H1 (cell line): ENCODE measurements at regions not wholly inside any gene's neighbourhood (a gene's known extent, or its start where the extent isn't known, plus 50 kb on each side); places are given as distances from the start of the nearest gene placed in this dataset.

Source experiments
- CTCF ChIA-PET: fragments of 300-600 bp; sonication (Branson Sonifier 250); formaldehyde crosslinking; loops from one replicate; lab custom pipeline; 2021; ENCODE audit not compliant: partially characterized antibody; lab: Charles Lee
- POLR2A ChIA-PET: fragments of 300-600 bp; sonication (Branson Sonifier 250); formaldehyde crosslinking; loops from one replicate; lab custom pipeline; 2021; ENCODE audit warnings: inconsistent platforms; ENCODE audit not compliant: partially characterized antibody; lab: Charles Lee
- DNase-seq, 2 experiments: peaks; one replicate each; pipeline versions ENCODE4 v3.0.0 to v3.0.0-alpha.2; 2010 to 2022; ENCODE audit warnings: low spot score in 2 of 2, low read depth in 1 of 2, mixed read lengths in 1 of 2
- FAIRE-seq: peaks from 2 replicates; lab custom pipeline; 2011; peaks lifted over from hg19 to GRCh38; lab: Jason Lieb, UNC
- H2AFZ ChIP-seq: 2 replicates; pipeline ENCODE4 v1.8.1; 2012; ENCODE audit warnings: low read length, inconsistent platforms
- H2AK5ac ChIP-seq: 2 replicates; pipeline ENCODE4 v1.6.1; 2013; ENCODE audit warnings: low read depth, low read length
- H2BK120ac ChIP-seq: replicated peaks from 2 replicates; pipeline ENCODE3; 2013; ENCODE audit warnings: low read depth, low read length, inconsistent platforms
- H2BK12ac ChIP-seq: 2 replicates; pipeline ENCODE4 v1.6.1; 2013; ENCODE audit warnings: low read depth, low read length
- H2BK15ac ChIP-seq: 2 replicates; pipeline ENCODE4 v1.6.1; 2013; ENCODE audit warnings: low read length
- H2BK20ac ChIP-seq: 2 replicates; pipeline ENCODE4 v1.6.1; 2013; ENCODE audit warnings: low read length
- H2BK5ac ChIP-seq: 2 replicates; pipeline ENCODE4 v1.6.1; 2013; ENCODE audit warnings: low read depth, low read length
- H3K14ac ChIP-seq: 2 replicates; pipeline ENCODE4 v1.6.1; 2013; ENCODE audit warnings: inconsistent platforms; ENCODE audit not compliant: insufficient read length
- H3K18ac ChIP-seq: 2 replicates; pipeline ENCODE4 v1.6.1; 2013; ENCODE audit warnings: low read length; ENCODE audit errors: extremely low read depth
- H3K23ac ChIP-seq: 2 replicates; pipeline ENCODE4 v1.6.1; 2013; ENCODE audit warnings: inconsistent platforms; ENCODE audit not compliant: insufficient read length
- H3K23me2 ChIP-seq: 2 replicates; pipeline ENCODE4 v1.6.1; 2013; ENCODE audit warnings: low read depth, low read length
- H3K27ac ChIP-seq: 2 replicates; pipeline ENCODE4 v1.6.1; 2011; ENCODE audit warnings: low read depth, low read length, inconsistent platforms
- H3K27me3 ChIP-seq, 4 experiments: replicated peaks in 1 of 4; 1 replicate in 1 of 4; 2 replicates in 3 of 4; pipeline versions ENCODE4 v1.6.1 to v1.8.1; 2011 to 2013; ENCODE audit warnings: low read length in 3 of 4, mild to moderate bottlenecking in 3 of 4, inconsistent platforms in 2 of 4, mixed read lengths in 2 of 4, moderate library complexity in 1 of 4; ENCODE audit not compliant: control insufficient read depth in 3 of 4, insufficient read depth in 3 of 4; ENCODE audit errors: extremely low read depth in 1 of 4
- H3K36me3 ChIP-seq, 4 experiments: 2 replicates each; pipeline versions ENCODE4 v1.6.1 to v1.8.1; 2011 to 2013; ENCODE audit warnings: mild to moderate bottlenecking in 4 of 4, low read length in 3 of 4, moderate library complexity in 2 of 4, control low read depth in 1 of 4, inconsistent platforms in 1 of 4; ENCODE audit not compliant: insufficient read depth in 4 of 4, control insufficient read depth in 2 of 4
- H3K4ac ChIP-seq: replicated peaks from 2 replicates; pipeline ENCODE3; 2013; ENCODE audit warnings: low read length, low read depth, mixed read lengths, inconsistent platforms; ENCODE audit not compliant: insufficient read length
- H3K4me1 ChIP-seq, 4 experiments: replicated peaks in 1 of 4; 1 replicate in 1 of 4; 2 replicates in 3 of 4; pipeline versions ENCODE4 v1.6.1 to v1.8.1; 2011 to 2013; ENCODE audit warnings: low read length in 3 of 4, inconsistent platforms in 2 of 4, mixed read lengths in 1 of 4; ENCODE audit not compliant: insufficient read depth in 4 of 4, control insufficient read depth in 3 of 4
- H3K4me2 ChIP-seq, 2 experiments: 2 replicates each; pipeline versions ENCODE4 v1.6.1 to v1.8.1; 2011 to 2013; ENCODE audit warnings: low read depth in 2 of 2, low read length in 2 of 2, control low read depth in 1 of 2, inconsistent platforms in 1 of 2, mild to moderate bottlenecking in 1 of 2; ENCODE audit not compliant: insufficient read depth in 1 of 2
- H3K4me3 ChIP-seq, 4 experiments: fragments of 200-600, 300-600 bp in 1 of 4; sonication (generic), shearing (Covaris generic), sonication (Bioruptor Twin) in 1 of 4; 2 replicates each; pipeline versions ENCODE4 v1.5.1 to v1.8.1; 2011 to 2016; ENCODE audit warnings: low read length in 4 of 4, low read depth in 3 of 4, control low read depth in 2 of 4, inconsistent platforms in 2 of 4, mild to moderate bottlenecking in 2 of 4, mixed read lengths in 1 of 4, moderate library complexity in 1 of 4; ENCODE audit not compliant: insufficient read depth in 2 of 4; ENCODE audit errors: extremely low read depth in 1 of 4
- H3K56ac ChIP-seq: replicated peaks from 2 replicates; pipeline ENCODE3; 2013; ENCODE audit warnings: low read depth, mild to moderate bottlenecking, mixed read lengths, low read length, inconsistent platforms; ENCODE audit not compliant: insufficient read length
- H3K79me1 ChIP-seq: 2 replicates; pipeline ENCODE4 v1.6.1; 2013; ENCODE audit warnings: low read depth, low read length, control low read depth
- H3K79me2 ChIP-seq, 2 experiments: 2 replicates each; pipeline versions ENCODE4 v1.6.1 to v1.8.1; 2012 to 2013; ENCODE audit warnings: low read length in 2 of 2, mild to moderate bottlenecking in 2 of 2, inconsistent platforms in 1 of 2; ENCODE audit not compliant: insufficient read depth in 2 of 2, control insufficient read depth in 1 of 2
- H3K9ac ChIP-seq, 4 experiments: replicated peaks in 1 of 4; 1 replicate in 1 of 4; 2 replicates in 3 of 4; pipeline versions ENCODE4 v1.6.1 to v1.8.1; 2011 to 2013; ENCODE audit warnings: low read depth in 3 of 4, low read length in 3 of 4, control low read depth in 2 of 4, mild to moderate bottlenecking in 2 of 4, moderate library complexity in 2 of 4, inconsistent platforms in 1 of 4; ENCODE audit errors: extremely low read depth in 1 of 4
- H3K9me3 ChIP-seq, 2 experiments: 2 replicates each; pipeline versions ENCODE4 v1.6.1 to v1.8.1; 2012 to 2013; ENCODE audit warnings: mild to moderate bottlenecking in 2 of 2, moderate library complexity in 2 of 2, control low read depth in 1 of 2, inconsistent platforms in 1 of 2, low read depth in 1 of 2, low read length in 1 of 2, mixed read lengths in 1 of 2; ENCODE audit not compliant: insufficient read depth in 2 of 2
- H4K20me1 ChIP-seq, 2 experiments: replicated peaks in 1 of 2; 2 replicates each; pipeline versions ENCODE3 to v1.8.1; 2011 to 2013; ENCODE audit warnings: inconsistent platforms in 2 of 2, low read length in 2 of 2, mild to moderate bottlenecking in 1 of 2; ENCODE audit not compliant: insufficient read depth in 2 of 2, control insufficient read depth in 1 of 2
- H4K5ac ChIP-seq: 2 replicates; pipeline ENCODE4 v1.6.1; 2013; ENCODE audit warnings: low read length, low read depth, mixed read lengths, inconsistent platforms; ENCODE audit not compliant: insufficient read length
- H4K8ac ChIP-seq: 2 replicates; pipeline ENCODE4 v1.8.0; 2013; ENCODE audit warnings: mild to moderate bottlenecking, moderate library complexity, low read length, inconsistent platforms; ENCODE audit not compliant: insufficient read depth; ENCODE audit errors: extremely low read depth
- H4K91ac ChIP-seq: replicated peaks from 2 replicates; pipeline ENCODE3; 2013; ENCODE audit warnings: low read length, mixed read lengths, inconsistent platforms; ENCODE audit not compliant: insufficient read length
- ATF2 ChIP-seq: IDR thresholded peaks from 2 replicates; pipeline ENCODE4 v1.6.1; 2012; ENCODE audit warnings: low read length, inconsistent platforms
- BRCA1 ChIP-seq: IDR thresholded peaks from 2 replicates; pipeline ENCODE4 v1.6.1; 2012; ENCODE audit warnings: low read depth, low read length, improper control_type of control experiment
- CHD2 ChIP-seq: IDR thresholded peaks from 2 replicates; pipeline ENCODE4 v1.6.1; 2012; ENCODE audit warnings: low read length, improper control_type of control experiment
- CTBP2 ChIP-seq: IDR thresholded peaks from 2 replicates; pipeline ENCODE4 v1.7.0; 2011; ENCODE audit warnings: borderline replicate concordance, mild to moderate bottlenecking, moderate library complexity, mixed read lengths, low read length; ENCODE audit not compliant: insufficient read depth, insufficient read length
- E2F6 ChIP-seq: IDR thresholded peaks from 2 replicates; pipeline ENCODE4 v1.6.1; 2012; ENCODE audit warnings: inconsistent platforms
- GTF2F1 ChIP-seq: IDR thresholded peaks from 2 replicates; pipeline ENCODE4 v1.6.1; 2012; ENCODE audit warnings: low read depth, low read length, improper control_type of control experiment, borderline replicate concordance
- HDAC2 ChIP-seq, 2 experiments: fragments of 300-600 bp in 1 of 2; sonication (generic) in 1 of 2; IDR thresholded peaks; 2 replicates each; pipeline ENCODE4 v1.6.1; 2011 to 2012; ENCODE audit warnings: low read depth in 2 of 2, low read length in 2 of 2, mild to moderate bottlenecking in 2 of 2, moderate library complexity in 2 of 2, borderline replicate concordance in 1 of 2, inconsistent platforms in 1 of 2
- NANOG ChIP-seq: IDR thresholded peaks from 2 replicates; pipeline ENCODE4 v1.6.1; 2011; ENCODE audit warnings: low read length, low read depth, mild to moderate bottlenecking, inconsistent platforms; ENCODE audit not compliant: insufficient read depth, poor library complexity, severe bottlenecking
- SIN3A ChIP-seq, 2 experiments: IDR thresholded peaks in 1 of 2; conservative IDR thresholded peaks in 1 of 2; 2 replicates each; pipeline ENCODE4 v1.6.1; 2011 to 2012; ENCODE audit warnings: low read length in 2 of 2, improper control_type of control experiment in 1 of 2, low read depth in 1 of 2, mild to moderate bottlenecking in 1 of 2
- SP2 ChIP-seq: IDR thresholded peaks from 2 replicates; pipeline ENCODE4 v1.6.1; 2012; ENCODE audit warnings: mild to moderate bottlenecking, low read length, inconsistent platforms
- TAF7 ChIP-seq: optimal IDR thresholded peaks from 2 replicates; pipeline ENCODE3; 2011; ENCODE audit warnings: low read depth, mild to moderate bottlenecking, inconsistent platforms, low read length, moderate library complexity, borderline replicate concordance
- WGBS, 2 experiments: shearing (Covaris generic) in 1 of 2; methylation state at CpG; one replicate each; pipeline versions ENCODE4 v1.1.6 to v1.1.7; 2013 to 2015; ENCODE audit warnings: low lambda C conversion rate in 2 of 2, mixed read lengths in 2 of 2, inconsistent platforms in 1 of 2, low coverage in 1 of 2, missing lambda C conversion rate in 1 of 2; ENCODE audit not compliant: insufficient replicate concordance in 2 of 2, insufficient coverage in 1 of 2, insufficient read length in 1 of 2; ENCODE audit errors: extremely low coverage in 1 of 2, missing lambda C conversion rate in 1 of 2; 5-methylcytosine and 5-hydroxymethylcytosine counted together

DNA sequence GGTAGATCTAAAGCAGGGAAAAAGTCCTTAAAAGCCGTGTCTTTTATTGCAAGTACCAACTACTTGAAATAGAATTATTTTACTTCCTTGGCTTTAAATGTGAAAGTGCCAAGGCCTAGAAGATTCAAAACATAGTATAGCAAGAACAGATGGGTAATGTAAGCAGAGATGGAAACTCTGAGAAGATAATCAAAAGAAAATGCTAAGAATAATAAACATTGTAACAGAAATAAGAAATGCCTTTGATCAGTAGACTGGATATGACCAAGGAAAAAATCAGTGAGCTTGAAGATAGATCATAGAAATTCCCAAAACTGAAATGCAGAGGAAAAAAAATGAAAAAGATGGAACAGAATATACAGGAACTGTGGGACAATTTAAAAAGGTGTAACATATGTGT lies 113.1 kb downstream of the BLID start:
- Histone ChIP-seq H3K36me3 (no peaks in the 10 kb centered on the region), H4K91ac (no peak overlapping the region), H2BK20ac (no peak overlapping the region), H3K27ac (no peak overlapping the region), H4K8ac (no peak overlapping the region), H3K23ac (no peak overlapping the region), H3K23me2 (no peaks in the 10 kb centered on the region), H3K9ac (no peak overlapping the region), H3K79me2 (no peaks in the 10 kb centered on the region), H3K4me1 (no peaks in the 10 kb centered on the region), H3K27me3 (no peaks in the 10 kb centered on the region), H2BK12ac (no peak overlapping the region), H3K56ac (no peak overlapping the region), H3K79me1 (no peaks in the 10 kb centered on the region), H3K18ac (no peak overlapping the region), H3K9me3 (no peaks in the 10 kb centered on the region), H3K4me3 (no peak overlapping the region), H3K4ac (no peak overlapping the region), H3K14ac (no peak overlapping the region), H2AK5ac (no peak overlapping the region), H4K5ac (no peak overlapping the region), H2BK120ac (no peak overlapping the region), H2BK15ac (no peak overlapping the region), H4K20me1 (no peaks in the 10 kb centered on the region), H3K4me2 (no peak overlapping the region), H2BK5ac (no peak overlapping the region), H2AFZ (no peak overlapping the region)
- WGBS, 2 experiments = 83% methylated on average over 1 of the region's 1 CpG; no CpG with 5 or more reads in 1 of the 2 experiments
- FAIRE-seq = no peak
- ChIA-PET POLR2A (no interaction called here), CTCF (interaction anchor here (1.4 kb wide), 2 partner anchors 105 to 113 kb away, joined by 3 to 4 read pairs; partner anchors contain the start of gene BLID)
- no peak for DNase-seq
- no peak for TF ChIP-seq GTF2F1
- TF ChIP-seq HDAC2 (IDR thresholded peaks at IDR 0.05; ENCODE audit: borderline replicate concordance in 1 of 2, low read depth in 2 of 2, low read length in 2 of 2) = no peak
- TF ChIP-seq CTBP2 = no peak
- no peak for TF ChIP-seq CHD2
- no peak for TF ChIP-seq NANOG
- no peak for TF ChIP-seq SP2
- TF ChIP-seq E2F6 = no peak
- TF ChIP-seq ATF2 = no peak
- no peak for TF ChIP-seq SIN3A (conservative IDR thresholded peaks at IDR 0.05 in 1 of 2, IDR thresholded peaks at IDR 0.05 in 1 of 2; ENCODE audit: low read depth in 1 of 2, low read length in 2 of 2)
- TF ChIP-seq TAF7 = no peak
- TF ChIP-seq BRCA1 = no peak
